HG03025 (cell line): ENCODE measurements at regions not wholly inside any gene's neighbourhood (a gene's known extent, or its start where the extent isn't known, plus 50 kb on each side); places are given as distances from the start of the nearest gene placed in this dataset.
A peak's percentile ranks its signal among the peaks of the same experiment; 100 is the strongest.
"Not testable (repeated sequence)": the region's sequence is repeated elsewhere in the genome, so short reads cannot be mapped to it uniquely, and the experiment has no call there.

Source experiments
- ATAC-seq: cut with Tn5 transposase; IDR thresholded peaks from one replicate; pipeline ENCODE4 v1.9.1; 2021; ENCODE audit warnings: mild to moderate bottlenecking, moderate library complexity; ENCODE audit not compliant: unreplicated experiment, low FRiP score

GRCh38 chr7:65177041-65177440 lies 170.6 kb upstream of the ERV3-1 start:
- not testable (repeated sequence) for ATAC-seq

DNA sequence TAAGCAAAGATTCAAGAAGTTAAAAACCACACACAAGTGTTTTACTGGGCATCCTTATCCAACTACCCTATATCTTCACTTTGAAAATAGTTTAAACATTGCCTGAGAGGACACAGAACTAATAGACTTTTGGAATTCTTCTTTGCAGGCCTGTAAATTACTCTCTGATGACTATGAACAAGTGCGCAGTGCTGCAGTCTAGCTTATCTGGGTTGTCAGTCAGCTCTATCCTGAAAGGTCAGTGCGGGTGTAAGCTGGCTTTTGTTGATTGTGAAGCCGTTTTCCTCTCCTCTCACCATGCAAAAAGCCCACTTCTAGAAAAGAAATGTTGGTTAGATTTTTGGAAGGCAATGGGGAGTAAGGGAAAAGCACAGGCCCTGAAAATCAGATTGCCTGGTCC lies 143.6 kb upstream of the ERV3-1 start:
- not testable (repeated sequence) for ATAC-seq

DNA sequence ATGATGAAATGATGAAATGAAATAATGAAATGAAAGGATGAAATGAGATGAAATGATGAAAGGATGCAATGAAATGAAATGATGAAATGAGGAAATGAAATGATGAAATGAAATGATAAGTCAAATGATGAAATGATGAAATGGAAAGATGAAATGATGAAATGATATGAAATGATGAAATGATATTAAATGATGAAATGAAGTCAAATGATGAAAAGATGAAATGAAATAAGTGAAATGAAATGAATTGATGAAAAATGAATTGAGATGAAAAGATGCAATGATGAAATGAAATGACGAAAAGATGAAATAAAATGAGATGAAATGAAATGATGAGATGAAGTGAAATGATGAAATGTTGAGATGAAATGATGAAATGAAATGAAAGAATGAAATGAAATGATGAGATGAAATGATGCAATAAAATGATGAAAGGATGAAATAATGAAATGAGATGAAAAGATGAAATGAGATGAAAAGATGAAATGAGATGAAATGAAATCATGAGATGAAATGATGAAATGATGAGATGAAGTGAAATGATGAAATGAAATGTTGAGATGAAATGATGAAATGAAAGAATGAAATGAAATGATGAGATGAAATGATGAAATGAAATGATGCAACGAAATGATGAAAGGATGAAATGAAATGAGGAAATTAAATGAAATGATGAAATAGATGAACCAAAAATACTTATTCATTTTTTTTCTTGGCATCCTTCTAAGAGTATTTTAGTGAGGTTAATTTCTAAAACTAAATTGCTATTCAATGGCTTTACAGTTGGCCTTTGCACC lies 139.8 kb upstream of the ERV3-1 start:
- ATAC-seq, result not testable (repeated sequence)

- ATAC-seq, result not testable (repeated sequence)
Measured at GRCh38 chr7:65145710-65146109, 139.2 kb upstream of the ERV3-1 start.

GRCh38 chr7:65145008-65145407 lies 138.5 kb upstream of the ERV3-1 start:
- ATAC-seq, result not testable (repeated sequence)

DNA sequence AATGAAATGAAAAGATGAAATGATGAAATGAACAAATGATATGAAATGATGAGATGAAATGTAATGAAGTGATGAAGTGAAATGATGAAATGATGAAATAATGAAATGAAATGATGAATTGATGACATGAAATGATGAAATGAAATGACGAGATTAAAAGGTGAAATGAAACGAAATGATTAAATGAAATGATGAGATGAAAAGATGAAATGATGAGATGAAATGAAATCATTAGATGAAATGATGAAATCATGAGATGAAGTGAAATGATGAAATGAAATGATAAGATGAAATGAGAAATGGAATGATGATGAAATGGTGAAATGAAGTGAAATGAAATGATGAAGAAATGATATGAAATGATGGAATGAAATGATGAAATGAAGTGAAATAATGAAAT lies 138.1 kb upstream of the ERV3-1 start:
- ATAC-seq, result not testable (repeated sequence)

GRCh38 chr7:65144119-65144518 lies 137.6 kb upstream of the ERV3-1 start:
- not testable (repeated sequence) for ATAC-seq

DNA sequence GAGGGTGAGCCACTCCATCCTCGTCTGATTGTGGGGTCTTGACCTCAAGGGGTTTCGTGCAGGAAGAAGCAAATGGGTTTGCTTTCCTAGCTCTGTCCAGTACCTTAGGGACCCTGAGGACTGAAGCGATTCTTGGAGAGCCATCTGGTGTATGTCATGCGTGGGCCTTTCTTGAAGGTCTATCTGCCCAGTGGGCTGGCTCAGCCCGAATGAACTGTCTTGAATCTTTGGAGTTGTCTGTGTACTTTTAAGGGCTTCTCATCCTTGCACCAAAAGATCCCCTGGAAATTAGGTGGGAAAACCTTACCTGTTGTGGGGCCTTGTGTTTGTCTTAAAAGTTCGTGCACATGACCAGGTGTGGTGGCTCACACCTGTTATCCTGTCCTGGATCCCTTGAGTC lies 135.4 kb upstream of the ERV3-1 start:
- ATAC-seq, result not testable (repeated sequence)

- ATAC-seq, result not testable (repeated sequence)
Measured at GRCh38 chr7:65141405-65141778, 134.9 kb upstream of the ERV3-1 start.

GRCh38 chr7:65140543-65141404 lies 134.3 kb upstream of the ERV3-1 start:
- not testable (repeated sequence) for ATAC-seq

DNA sequence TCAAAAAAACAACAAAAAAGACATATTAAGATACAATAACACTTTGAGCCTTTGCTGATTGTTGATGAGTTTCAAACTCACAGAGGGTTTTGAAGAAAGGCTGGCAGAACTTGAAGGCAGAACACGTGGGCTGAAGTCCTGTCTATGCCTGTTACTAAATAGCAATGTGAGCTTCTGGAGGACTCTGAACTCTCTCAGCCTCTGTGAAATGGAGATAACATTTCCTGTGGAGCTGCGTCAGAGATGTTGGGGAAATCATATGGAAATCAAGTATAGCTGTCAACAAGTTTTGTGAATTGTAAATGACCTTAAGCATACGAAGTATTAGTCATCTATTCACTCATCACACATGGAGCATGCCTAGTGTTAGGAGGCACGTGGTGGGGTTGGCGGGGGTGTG lies 130.4 kb upstream of the ERV3-1 start:
- not testable (repeated sequence) for ATAC-seq

DNA sequence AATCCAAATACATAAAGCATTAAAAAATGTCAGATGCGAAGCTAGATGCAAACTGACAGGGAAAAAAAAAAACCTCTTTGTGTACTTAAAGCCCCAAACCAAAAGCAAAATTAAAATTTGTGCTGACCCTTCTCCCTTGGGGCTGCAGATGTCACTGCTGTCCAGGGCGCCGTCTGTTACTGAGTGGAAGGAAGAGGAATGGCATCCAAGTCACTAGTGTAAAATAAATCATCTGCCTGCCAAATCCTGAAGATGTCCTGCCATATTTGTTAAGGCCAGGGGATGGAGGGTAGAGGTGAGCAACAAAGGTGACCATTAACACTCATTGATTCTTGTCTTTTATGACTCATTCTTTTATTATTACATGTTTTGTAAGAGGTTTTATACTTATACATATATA lies 126.6 kb upstream of the ERV3-1 start:
- ATAC-seq, result not testable (repeated sequence)

- ATAC-seq, result not testable (repeated sequence)
Measured at GRCh38 chr7:65132256-65132655, 125.8 kb upstream of the ERV3-1 start.

DNA sequence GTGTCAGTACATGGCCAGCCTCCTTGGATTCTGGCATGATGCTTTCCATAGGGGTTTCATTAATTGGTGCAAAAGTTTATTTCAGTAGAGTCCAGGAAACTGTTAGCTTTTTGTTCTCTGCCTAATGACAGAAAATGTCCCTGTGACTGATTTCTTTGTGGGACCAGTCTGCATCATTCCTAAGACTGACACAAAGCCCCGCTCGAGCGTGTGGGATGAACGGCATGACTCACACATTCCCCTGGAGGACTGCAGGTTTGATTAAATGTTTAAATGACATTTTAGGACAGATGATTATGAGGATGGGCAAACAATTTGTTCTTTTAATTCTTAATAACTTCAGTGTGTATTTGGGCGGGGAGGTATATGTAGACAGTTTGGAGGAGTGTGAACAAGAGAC lies 120.9 kb upstream of the ERV3-1 start:
- not testable (repeated sequence) for ATAC-seq

- not testable (repeated sequence) for ATAC-seq
Measured at GRCh38 chr7:65124600-65124999, 118.1 kb upstream of the ERV3-1 start.

GRCh38 chr7:65105650-65106203 lies 99.2 kb upstream of the ERV3-1 start:
- not testable (repeated sequence) for ATAC-seq

DNA sequence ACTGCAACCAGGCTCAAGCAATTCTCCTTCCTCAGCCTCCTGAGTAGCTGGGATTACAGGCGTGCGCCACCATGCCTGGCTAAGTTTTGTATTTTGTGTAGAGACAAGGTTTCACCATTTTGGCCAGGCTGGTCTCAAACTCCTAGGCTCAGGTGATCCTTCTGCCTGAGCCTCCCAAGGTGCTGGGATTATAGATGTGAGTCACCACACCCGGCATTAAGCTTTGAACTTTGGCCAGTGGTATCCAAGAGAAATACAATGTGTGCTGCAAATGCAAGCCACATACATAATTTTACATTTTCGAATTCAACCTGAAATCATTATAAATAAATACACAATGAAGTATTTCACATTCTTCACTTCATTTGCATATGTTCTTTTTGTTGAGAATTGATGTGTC lies 94.0 kb upstream of the ERV3-1 start:
- not testable (repeated sequence) for ATAC-seq

GRCh38 chr7:65081669-65082055 lies 75.2 kb upstream of the ERV3-1 start:
- ATAC-seq, result not testable (repeated sequence)

GRCh38 chr7:65080799-65081668 lies 74.5 kb upstream of the ERV3-1 start:
- peak; percentile 100 for ATAC-seq

- ATAC-seq, result not testable (repeated sequence)
Measured at GRCh38 chr7:65074959-65075358, 68.5 kb upstream of the ERV3-1 start.
